Ishikawa (cell line): ENCODE measurements at regions not wholly inside any gene's neighbourhood (a gene's known extent, or its start where the extent isn't known, plus 50 kb on each side); places are given as distances from the start of the nearest gene placed in this dataset.

Source experiments
- CEBPB ChIP-seq: IDR thresholded peaks from 2 replicates; pipeline ENCODE4 v1.6.1; 2012
- CREB1 ChIP-seq: IDR thresholded peaks from 2 replicates; pipeline ENCODE4 v1.6.1; 2012; ENCODE audit warnings: low read depth
- EGR1 ChIP-seq: IDR thresholded peaks from 2 replicates; pipeline ENCODE4 v1.6.1; 2012
- EP300 ChIP-seq: IDR thresholded peaks from 2 replicates; pipeline ENCODE4 v1.6.1; 2012; ENCODE audit warnings: borderline replicate concordance
- FOXM1 ChIP-seq: IDR thresholded peaks from 2 replicates; pipeline ENCODE4 v1.6.1; 2012; ENCODE audit warnings: low read depth, borderline replicate concordance
- NFIC ChIP-seq: IDR thresholded peaks from 2 replicates; pipeline ENCODE4 v1.6.1; 2012
- RAD21 ChIP-seq: IDR thresholded peaks from 2 replicates; pipeline ENCODE4 v1.6.1; 2012; ENCODE audit warnings: low read depth
- TAF1 ChIP-seq: IDR thresholded peaks from 2 replicates; pipeline ENCODE4 v1.6.1; 2012; ENCODE audit warnings: low read depth, mild to moderate bottlenecking
- TCF12 ChIP-seq: IDR thresholded peaks from 2 replicates; pipeline ENCODE4 v1.6.1; 2012; ENCODE audit warnings: low read depth
- TEAD4 ChIP-seq: IDR thresholded peaks from 2 replicates; pipeline ENCODE4 v1.6.1; 2012
- YY1 ChIP-seq: IDR thresholded peaks from 2 replicates; pipeline ENCODE4 v1.6.1; 2012; ENCODE audit warnings: low read depth
- ZBTB7A ChIP-seq: IDR thresholded peaks from 2 replicates; pipeline ENCODE4 v1.6.1; 2012; ENCODE audit warnings: low read depth
- TF ChIP-seq, protein P1 (sequence below): IDR thresholded peaks from 2 replicates; pipeline ENCODE4 v1.6.1; 2012
- TF ChIP-seq, protein P2 (sequence below): IDR thresholded peaks from 2 replicates; pipeline ENCODE4 v1.6.1; 2012; ENCODE audit warnings: low read depth, mild to moderate bottlenecking
- TF ChIP-seq, protein P3 (sequence below): IDR thresholded peaks from 2 replicates; pipeline ENCODE4 v1.6.1; 2012

DNA sequence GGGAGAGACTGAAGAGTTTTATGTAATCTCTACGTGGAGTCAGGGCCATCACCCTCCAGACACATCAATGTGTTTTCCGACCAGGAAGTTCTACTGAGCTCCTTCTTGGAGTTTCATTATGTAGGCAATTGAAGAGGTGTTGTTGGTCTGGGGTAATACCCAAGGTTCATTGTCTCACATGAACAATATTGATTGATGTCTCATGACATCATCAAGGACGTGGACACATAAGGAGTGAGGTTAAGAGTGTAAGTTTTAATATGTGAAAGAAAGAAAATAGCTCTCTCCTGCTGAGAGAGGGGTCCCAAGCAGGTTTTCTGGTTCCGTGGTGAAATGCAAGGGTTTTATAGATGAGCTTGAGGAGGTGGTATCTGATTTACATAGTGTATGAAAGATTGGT lies 280.7 kb upstream of the MIR17HG start:
- TF ChIP-seq NFIC, result no peak
- TF ChIP-seq, protein P1, sequence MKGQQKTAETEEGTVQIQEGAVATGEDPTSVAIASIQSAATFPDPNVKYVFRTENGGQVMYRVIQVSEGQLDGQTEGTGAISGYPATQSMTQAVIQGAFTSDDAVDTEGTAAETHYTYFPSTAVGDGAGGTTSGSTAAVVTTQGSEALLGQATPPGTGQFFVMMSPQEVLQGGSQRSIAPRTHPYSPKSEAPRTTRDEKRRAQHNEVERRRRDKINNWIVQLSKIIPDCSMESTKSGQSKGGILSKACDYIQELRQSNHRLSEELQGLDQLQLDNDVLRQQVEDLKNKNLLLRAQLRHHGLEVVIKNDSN, result no peak
- TF ChIP-seq CREB1, result no peak

DNA sequence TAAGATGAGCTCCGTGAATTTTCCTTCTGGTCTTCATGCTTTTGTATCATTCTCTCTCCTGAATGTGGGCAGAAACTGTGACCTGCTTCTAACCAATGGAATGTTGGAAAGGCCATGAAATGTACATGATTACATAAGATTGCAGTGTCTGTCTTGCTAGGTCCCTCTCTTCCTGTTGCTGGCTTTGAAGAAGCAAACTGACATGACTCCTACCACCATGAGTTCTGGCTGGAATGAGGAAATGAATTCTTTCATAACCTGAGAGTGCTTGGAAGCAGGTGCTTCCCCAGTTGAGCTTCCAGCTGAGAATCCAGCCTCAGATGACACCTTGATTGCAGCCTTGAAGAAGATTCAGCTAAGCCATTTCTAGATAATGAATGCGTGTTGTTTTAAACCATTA lies 275.0 kb upstream of the MIR17HG start:
- TF ChIP-seq CEBPB, result no peak
- TF ChIP-seq YY1, result no peak
- no peak for TF ChIP-seq TAF1
- TF ChIP-seq, protein P2, sequence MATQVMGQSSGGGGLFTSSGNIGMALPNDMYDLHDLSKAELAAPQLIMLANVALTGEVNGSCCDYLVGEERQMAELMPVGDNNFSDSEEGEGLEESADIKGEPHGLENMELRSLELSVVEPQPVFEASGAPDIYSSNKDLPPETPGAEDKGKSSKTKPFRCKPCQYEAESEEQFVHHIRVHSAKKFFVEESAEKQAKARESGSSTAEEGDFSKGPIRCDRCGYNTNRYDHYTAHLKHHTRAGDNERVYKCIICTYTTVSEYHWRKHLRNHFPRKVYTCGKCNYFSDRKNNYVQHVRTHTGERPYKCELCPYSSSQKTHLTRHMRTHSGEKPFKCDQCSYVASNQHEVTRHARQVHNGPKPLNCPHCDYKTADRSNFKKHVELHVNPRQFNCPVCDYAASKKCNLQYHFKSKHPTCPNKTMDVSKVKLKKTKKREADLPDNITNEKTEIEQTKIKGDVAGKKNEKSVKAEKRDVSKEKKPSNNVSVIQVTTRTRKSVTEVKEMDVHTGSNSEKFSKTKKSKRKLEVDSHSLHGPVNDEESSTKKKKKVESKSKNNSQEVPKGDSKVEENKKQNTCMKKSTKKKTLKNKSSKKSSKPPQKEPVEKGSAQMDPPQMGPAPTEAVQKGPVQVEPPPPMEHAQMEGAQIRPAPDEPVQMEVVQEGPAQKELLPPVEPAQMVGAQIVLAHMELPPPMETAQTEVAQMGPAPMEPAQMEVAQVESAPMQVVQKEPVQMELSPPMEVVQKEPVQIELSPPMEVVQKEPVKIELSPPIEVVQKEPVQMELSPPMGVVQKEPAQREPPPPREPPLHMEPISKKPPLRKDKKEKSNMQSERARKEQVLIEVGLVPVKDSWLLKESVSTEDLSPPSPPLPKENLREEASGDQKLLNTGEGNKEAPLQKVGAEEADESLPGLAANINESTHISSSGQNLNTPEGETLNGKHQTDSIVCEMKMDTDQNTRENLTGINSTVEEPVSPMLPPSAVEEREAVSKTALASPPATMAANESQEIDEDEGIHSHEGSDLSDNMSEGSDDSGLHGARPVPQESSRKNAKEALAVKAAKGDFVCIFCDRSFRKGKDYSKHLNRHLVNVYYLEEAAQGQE, result no peak
- TF ChIP-seq ZBTB7A, result no peak
- no peak for TF ChIP-seq TEAD4
- TF ChIP-seq TCF12, result no peak
- TF ChIP-seq, protein P1, result no peak
- TF ChIP-seq, protein P3, sequence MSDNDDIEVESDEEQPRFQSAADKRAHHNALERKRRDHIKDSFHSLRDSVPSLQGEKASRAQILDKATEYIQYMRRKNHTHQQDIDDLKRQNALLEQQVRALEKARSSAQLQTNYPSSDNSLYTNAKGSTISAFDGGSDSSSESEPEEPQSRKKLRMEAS, result no peak
- no peak for TF ChIP-seq EGR1
- TF ChIP-seq EP300, result no peak
- TF ChIP-seq RAD21, result no peak
- TF ChIP-seq FOXM1, result no peak

DNA sequence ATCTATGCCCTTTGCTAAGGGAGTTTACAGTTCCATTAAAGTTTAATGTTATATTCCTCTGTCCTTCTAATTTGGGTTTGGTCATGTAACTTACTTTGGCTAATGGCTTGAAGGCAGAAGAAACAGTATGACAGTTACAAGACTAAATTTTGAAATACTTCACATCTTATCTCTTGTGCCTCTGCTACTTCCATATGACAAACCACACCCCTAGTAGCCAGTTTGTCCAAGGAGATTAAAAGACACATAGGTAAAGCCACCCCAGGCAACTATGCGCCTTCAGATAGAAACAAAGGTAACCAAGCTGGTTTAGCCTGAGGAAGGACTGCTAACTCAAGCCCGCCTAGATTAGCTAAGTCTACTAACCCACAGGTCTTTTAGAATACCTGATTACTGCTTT lies 273.4 kb upstream of the MIR17HG start:
- TF ChIP-seq CEBPB (no peak), YY1 (no peak), EGR1 (no peak), ZBTB7A (no peak), TCF12 (no peak), TAF1 (no peak), TEAD4 (no peak)
- TF ChIP-seq, protein P3, result no peak

DNA sequence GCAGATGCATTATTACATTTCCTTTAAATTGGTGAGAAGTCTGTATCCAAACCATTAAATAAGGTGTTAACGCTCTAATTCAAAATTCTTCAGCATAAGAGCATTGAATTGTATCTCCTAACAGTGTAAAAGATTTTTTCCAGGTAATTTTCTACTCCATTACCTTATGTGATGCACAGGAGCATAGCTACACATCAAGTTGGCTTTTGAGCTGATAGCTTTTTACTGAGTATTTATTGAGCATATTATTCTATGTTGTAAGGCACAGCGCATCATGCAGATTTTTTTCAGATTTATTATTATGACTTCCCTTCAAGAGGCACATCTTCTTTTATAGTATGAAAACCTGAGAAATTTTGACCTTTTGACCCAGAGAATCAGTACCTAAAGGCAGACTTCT lies 270.7 kb upstream of the MIR17HG start:
- TF ChIP-seq, protein P1, result no peak
- no peak for TF ChIP-seq YY1

DNA sequence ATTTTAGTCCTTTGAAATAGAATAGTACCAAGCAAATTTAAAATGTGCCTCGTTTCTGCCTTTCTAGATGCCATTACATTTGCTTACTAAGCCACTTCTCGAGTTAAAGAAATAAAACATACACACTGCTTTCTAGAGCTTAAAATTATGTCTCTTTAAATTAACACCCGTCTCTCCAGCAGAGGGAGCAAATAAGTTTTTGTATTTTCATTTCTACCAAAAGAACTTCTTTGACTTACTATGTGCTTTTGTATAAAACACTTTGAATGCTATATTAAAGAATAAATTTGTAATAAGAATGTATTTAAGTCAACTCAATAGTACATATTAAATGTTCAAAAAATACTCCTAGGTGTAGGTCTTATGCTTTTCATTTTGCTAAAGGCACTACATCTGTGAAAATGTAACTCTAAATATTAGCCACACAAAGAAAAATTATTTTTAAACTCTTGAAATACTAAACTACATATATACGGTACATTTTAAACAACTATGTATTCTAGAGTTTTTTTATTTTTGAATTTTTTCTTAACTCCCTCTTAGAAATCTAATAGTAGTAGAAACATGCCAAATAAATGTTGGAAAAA lies 269.3 kb upstream of the MIR17HG start:
- TF ChIP-seq RAD21 (peak; percentile 21), NFIC (no peak)

DNA sequence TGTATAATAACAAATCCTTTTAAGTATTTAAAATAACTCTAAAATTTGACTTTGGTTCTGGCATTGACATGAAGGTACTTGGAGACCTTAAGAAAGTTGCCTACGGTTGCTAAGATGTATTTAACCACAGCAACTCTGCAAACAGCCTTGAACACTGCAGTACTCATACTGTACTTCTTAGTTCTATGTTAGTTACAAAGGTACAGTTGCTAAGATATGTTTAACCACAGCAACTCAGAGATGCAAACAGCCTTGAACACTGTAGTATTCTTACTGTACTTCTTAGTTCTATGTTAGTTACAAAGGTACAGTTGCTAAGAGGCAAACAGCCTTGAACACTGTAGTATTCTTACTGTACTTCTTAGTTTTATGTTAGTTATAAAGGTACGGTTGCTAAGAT lies 268.3 kb upstream of the MIR17HG start:
- no peak for TF ChIP-seq EP300
- TF ChIP-seq, protein P3, result no peak

DNA sequence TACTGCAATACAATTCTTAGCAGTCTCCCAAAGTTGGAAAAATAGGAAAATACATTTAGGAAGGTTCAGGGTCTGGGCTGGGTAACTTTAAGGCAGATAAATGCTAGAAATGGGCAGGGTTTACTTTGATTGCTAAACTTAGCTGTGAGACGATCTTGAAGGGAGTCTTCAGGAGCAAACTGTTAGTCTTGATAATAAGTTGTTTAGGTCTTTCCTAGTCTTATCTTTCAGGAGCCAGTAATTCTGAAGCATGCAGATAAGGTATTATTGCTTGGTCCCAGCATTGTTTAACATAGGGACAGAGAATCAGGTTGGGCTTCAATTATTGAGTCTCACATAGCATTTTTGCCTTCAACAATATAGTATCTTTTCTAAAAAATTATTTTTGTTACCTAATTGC lies 262.4 kb upstream of the MIR17HG start:
- TF ChIP-seq CEBPB (no peak), EP300 (no peak), CREB1 (no peak), RAD21 (no peak), TCF12 (no peak), NFIC (no peak), FOXM1 (no peak), TEAD4 (no peak), YY1 (no peak), EGR1 (no peak)
- TF ChIP-seq, protein P3, result no peak

DNA sequence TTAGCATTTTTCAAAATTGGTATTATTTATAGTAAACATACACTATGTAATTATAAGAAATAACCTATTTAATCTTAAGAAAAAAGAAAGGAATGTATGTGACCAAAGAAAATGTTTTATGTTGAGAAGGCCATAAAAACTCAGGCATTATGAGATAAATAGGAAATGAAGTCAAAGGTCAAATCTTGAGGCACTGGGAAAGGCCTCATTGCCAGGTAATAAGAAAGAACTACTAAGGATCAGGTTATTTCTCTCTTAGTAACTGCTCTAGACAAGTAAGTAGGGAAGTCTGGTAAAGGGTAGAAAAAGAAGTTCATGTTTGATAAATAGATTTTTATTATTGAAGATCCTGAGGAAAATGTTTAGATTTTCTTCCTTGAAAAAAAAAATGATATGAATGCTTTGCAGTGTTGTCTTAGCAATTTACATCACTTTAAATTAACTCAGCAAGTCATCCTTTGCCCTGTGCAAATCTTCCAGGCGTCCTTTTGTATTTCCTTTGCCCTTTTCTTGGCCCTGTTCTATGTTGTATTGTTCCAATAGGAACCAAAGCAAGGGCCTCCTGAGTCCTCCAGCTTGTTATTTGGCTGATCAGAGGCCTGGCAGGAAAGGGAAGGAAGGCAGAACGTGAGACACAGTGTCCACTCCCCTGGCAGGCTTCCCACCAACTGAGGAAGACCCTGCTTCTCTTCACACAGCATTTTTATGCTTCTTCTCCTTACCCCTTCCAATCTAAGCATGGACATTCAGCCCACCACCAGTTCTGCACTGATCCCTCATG lies 260.4 kb upstream of the MIR17HG start:
- TF ChIP-seq EGR1, result no peak
- no peak for TF ChIP-seq YY1
- TF ChIP-seq, protein P1, result no peak
- TF ChIP-seq, protein P3, result no peak
- TF ChIP-seq RAD21, result no peak
- TF ChIP-seq, protein P2, result no peak
- no peak for TF ChIP-seq TAF1
- no peak for TF ChIP-seq TCF12
- no peak for TF ChIP-seq NFIC
- no peak for TF ChIP-seq FOXM1
- no peak for TF ChIP-seq CEBPB
- TF ChIP-seq TEAD4, result no peak
- TF ChIP-seq CREB1, result no peak
- TF ChIP-seq ZBTB7A, result no peak
- no peak for TF ChIP-seq EP300
